Activated T-cell treated with anti-CD3 and anti-CD28 coated beads, Interleukin-2, amount 50 U/mL, for 1 hour (primary cell): ENCODE measurements at regions not wholly inside any gene's neighbourhood (a gene's known extent, or its start where the extent isn't known, plus 50 kb on each side); places are given as distances from the start of the nearest gene placed in this dataset.
"Not testable (repeated sequence)": the region's sequence is repeated elsewhere in the genome, so short reads cannot be mapped to it uniquely, and the experiment has no call there.

ENCODE experiments used
- DNase-seq: peaks from one replicate; pipeline ENCODE4 v3.0.0-alpha.2; 2020

GRCh38 chr1:121007755-121008154 lies 118.2 kb downstream of the PPIAL4A start:
- DNase-seq = not testable (repeated sequence)

DNA sequence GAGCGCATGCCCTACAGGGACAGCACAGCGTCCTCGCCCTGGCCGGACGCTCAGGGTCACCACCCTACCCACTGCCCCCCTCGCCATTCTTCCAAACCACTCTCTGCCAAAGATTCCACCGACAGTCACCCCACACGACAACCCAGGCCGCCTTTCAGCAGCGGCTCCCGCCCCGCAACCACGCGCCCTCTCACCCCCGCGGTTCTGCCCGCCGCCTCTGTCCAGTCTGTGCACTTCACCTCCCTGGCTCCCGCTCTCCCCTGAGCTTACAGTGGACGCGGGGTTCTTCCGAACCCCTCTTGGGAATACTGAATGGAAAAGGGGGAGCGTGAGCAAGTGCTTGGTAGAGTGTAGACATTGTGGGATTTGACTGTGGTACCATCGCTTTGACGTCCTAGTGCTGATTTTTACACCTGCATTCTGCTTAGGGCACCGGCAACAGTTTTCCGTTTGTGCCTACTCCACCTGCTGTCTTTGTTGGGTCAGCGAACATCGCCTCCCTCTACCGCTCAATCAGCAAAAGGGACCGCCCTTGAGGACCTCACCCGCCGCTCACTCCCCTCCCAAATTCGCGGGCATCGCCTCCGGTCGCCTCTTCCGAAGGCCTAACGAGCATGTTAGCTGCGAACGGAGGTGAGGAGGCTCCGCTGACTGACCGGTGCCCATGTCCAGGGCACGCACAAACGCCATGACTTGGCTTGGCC lies 119.1 kb downstream of the PPIAL4A start:
- DNase-seq = peak; percentile 44

DNA sequence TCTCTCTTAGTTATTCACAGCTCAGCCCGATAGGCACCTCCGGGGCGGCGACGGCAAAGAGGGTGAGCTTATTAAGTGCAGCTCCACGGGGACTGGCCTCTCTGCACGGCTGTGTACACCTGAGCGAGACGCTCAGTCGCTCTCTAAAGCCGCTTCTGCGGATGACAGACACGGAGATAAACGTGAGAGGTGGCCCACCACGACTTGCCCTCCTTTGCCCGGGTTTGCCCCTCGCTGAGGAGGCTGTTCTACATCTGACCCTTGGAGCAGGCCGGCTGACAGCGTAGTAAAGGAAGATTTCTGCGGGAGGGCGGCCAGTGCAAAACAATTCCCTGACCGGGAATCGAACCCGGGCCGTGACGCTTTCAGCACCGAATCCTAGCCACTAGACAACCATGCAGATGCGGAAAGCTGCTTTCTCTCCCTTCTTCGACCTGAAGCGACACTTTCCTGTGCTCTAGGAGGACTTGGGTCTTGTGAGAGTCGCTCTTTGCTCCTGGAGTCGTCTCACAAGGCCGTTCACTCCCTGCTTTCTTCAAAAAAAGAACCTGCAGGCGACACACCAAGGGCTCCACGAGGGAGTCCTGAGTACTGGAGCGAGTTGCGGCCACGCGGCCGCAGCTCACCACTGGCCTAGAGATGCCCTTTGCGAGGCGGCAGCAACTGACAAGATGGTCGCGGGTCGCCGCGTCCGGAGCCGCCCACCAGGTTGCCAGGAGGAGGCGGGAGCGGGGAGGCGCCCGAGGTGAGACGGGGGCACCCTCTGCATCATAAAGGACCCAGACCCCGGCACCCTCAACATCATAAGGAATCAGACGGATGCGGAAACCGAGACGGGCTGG lies 119.9 kb downstream of the PPIAL4A start:
- DNase-seq = peak; percentile 56

- DNase-seq = not testable (repeated sequence)
Measured at GRCh38 chr1:121010141-121010540, 120.6 kb downstream of the PPIAL4A start.

DNA sequence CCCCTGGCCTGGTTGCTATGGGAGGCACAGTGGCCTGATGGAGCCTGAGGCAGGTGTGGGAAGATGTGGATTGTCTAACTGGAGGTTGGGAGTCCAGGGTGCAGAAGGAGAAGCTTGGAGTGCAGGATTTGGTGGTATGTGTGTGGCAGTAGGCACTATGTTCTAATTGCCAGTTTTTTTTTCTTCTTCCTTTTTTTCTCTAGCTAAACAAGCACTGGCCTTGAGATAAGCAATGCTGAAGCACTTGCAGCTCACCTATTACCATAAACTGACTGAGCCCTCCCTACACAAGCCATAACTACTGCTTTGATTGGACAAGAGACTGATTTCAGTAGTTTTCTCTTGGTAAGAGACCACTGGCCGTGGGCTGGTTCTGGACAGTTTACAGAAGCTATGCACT lies 123.6 kb downstream of the PPIAL4A start:
- DNase-seq = not testable (repeated sequence)

GRCh38 chr1:121016182-121017028 lies 126.8 kb downstream of the PPIAL4A start:
- DNase-seq = not testable (repeated sequence)

- not testable (repeated sequence) for DNase-seq
Measured at GRCh38 chr1:121019715-121020349, 130.3 kb downstream of the PPIAL4A start.

DNA sequence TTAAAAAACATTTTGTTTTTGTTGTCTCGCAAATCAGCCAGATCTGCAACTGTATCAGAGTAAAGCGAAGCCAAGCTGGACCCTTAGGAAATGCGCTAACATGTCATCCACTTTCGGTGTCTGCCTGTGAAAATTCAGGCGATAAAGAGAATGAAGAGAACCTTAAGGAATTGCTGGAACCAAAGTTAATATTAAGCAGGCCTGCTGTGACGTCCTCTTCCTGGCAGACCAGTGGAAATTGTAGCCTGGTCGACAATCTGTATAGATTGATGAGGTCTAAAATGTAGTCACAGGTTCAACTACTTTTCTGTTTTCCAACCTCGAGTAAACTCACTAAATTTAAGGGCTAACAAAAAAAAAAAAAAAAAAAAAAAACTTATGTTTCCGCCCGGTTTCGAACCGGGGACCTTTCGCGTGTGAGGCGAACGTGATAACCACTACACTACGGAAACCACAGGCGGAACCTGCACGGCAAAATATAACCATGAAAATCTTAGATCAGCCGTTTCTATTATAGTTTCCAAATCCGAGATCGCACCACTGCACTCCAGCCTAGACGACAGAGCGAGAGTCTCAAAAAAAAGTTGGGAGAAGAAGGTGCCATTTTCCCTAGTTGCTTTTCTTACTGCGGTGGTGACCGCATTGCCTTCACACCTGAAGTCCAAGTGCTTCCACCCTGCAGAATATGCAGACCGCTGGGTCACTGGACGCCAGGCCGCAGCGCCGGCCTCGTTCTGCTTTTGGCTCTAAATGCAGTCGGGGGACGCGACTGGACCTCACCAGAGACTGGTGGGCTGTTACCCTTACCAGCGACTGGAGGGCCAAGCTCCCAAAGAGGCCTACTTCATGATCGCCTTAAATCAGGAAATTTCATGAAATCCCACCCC lies 131.0 kb downstream of the PPIAL4A start:
- not testable (repeated sequence) for DNase-seq

DNA sequence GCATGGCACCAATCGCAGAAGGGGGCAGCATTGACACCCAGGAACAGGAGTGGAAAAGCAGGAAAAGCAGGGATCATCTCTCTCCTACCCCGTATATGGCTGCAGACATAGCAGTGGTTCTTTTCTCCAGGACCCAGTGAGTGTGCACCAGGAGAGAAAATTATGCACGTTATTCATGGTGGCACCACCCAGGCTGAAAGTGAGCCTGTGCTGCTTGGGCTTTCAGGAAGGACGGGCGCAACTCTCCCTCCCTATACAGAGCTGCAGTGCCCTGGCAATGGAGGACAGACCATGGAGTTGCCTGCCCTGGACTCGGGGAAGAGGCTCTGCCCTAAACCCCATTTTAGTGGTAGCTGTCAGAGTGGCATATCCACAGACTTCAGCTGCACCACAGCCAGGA lies 132.1 kb downstream of the PPIAL4A start:
- DNase-seq = not testable (repeated sequence)

DNA sequence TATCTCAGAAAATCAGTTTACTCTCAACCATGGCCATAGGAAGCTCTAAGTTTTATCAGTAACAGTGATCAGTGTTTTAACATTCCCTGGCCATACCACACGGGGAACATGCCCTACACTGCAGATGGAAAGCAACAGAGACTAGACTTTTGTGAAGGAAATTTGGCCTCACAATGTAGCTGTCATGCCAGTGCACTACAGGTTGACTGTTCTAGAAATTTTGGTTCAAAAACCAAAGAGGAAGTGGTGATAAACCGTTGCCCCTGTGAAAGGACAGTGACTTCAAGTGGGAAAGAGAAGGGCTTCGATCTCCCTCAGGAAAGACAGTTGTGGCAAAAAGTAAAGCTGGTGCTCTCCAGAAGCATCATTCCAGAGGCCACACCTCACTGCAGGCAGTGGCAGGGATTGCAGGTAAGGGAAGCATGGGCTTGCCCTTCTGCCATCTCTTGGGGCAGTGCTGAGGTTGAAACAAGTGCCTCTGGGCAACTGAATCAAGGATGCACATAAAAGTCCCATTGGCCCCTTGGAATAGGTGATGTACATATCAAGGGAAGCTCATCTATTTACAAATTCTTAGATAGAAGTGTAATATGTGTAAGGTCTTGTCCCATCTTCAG lies 143.4 kb downstream of the PPIAL4A start:
- DNase-seq = not testable (repeated sequence)

- not testable (repeated sequence) for DNase-seq
Measured at GRCh38 chr1:121036792-121037191, 147.2 kb downstream of the PPIAL4A start.

DNA sequence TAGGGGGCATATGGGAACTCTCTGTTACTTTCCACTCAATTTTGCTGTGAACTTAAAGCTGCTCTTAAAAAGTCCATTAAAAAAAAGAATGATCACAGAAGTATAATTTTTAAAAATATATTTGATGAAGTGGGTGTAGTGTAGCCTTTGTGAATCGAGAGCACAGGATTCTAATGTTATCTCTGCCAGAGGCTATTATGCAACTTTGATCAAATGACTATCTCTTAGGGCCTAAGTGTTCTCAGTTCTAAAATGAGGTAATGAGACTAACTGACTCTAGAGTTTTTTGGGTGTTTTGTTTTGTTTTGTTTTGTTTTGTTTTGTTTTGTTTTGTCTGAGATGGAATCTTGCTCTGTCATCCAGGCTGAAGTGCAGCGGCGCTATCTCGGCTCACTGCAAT lies 143.2 kb downstream of the FAM72B start:
- not testable (repeated sequence) for DNase-seq

- DNase-seq = not testable (repeated sequence)
Measured at GRCh38 chr1:121041497-121041896, 142.6 kb downstream of the FAM72B start.

DNA sequence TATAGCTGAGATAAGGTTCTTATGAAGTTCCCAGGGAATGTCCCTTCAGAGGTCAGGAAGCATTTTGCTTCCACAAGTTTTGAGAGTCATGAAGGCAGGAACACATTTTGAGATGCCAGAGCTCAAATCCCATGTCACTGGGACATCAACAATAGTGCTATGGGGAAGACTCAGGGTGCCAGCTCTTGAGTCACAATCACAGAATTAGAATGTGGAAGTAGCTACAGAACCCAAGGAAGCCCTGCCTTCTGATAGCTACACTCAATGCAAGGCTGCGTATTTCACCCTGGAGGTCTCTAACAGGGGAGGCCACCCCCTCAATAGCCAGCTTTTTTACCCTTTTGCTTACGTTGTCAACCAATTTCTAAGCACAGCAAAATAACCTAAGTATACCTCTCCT lies 141.3 kb downstream of the FAM72B start:
- not testable (repeated sequence) for DNase-seq

DNA sequence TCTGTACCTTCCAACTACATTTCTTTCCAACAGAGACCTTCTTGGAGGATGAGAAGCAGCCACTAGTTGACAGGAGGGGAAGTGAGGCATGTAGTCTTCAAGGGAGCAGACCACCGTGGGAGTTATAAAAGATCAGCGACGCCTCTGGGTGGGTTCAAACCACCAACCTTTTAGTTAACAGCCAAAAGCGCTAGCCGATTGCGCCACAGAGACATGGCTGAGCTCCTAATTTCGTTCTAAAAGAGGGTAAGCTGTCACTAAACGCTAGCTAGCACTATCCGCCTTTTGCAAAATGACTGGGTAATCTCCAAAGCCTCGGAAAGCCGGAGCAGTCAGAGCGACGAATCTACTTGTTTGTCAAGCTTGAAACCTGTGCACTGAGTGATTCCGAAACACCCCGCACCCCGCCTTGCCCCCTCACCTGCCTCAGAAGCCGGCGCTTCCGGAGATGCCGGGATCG lies 135.8 kb downstream of the FAM72B start:
- not testable (repeated sequence) for DNase-seq

DNA sequence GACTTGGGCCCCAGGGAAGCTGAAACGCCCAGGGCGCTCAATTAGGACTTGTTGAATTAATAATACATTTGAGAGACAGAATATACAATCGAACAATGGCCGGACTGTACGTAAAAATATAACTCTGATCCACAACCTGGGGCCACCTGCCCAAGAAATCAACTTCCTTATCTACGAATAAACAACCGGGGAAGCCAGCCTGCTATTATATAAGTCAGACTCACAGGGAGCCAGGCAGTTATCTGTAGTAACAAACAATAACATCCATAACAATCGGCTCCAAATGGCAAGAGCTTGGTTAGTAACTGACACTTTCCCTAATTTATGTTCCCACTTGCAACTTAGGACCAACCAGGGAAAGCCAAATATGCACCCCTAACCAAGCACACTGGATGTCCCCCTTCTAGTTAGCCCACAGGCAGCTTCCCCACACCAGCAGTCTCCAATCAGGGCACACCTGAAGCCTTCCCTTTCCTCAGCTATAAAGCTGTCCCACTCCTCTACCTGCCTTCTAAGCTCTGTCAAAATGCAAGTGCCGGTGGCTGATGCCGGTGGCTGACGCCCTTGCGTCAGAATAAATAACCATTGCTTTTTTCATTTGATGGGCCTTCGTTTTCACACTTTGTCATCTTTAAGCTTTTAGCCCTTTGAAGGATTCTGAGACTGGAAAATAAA lies 135.2 kb downstream of the FAM72B start:
- not testable (repeated sequence) for DNase-seq

GRCh38 chr1:121050097-121050496 lies 134.0 kb downstream of the FAM72B start:
- not testable (repeated sequence) for DNase-seq

DNA sequence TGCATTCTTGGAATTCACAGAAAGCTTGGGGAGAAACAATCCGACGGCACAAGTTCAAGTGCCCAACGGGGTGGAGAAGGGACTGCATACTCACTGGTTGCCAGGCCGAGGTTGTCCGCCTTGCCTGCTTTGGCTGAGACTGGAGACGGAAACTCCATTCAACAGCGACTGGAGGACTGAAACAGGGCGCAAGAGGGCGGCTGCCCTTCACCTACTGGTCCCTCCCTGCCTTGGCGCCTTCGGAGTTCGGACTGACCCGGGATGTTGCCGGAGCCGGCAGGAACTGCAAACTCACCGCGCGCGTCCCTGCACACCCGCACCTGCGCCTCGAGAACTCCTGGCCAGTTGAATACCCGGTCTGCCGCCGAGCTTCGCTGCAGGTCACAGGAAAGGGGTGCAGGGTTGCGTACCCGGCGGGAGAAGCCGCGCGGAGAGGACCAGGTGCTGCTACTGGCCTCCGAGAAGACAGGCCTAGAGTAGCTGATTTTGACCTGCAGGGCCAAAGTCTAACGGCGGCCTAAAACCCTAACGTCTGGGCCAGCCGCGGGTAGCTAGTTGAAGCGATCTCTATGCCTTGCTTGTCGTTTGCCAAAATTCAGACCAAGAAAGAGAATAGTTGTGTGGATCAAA lies 132.9 kb downstream of the FAM72B start:
- DNase-seq = not testable (repeated sequence)

DNA sequence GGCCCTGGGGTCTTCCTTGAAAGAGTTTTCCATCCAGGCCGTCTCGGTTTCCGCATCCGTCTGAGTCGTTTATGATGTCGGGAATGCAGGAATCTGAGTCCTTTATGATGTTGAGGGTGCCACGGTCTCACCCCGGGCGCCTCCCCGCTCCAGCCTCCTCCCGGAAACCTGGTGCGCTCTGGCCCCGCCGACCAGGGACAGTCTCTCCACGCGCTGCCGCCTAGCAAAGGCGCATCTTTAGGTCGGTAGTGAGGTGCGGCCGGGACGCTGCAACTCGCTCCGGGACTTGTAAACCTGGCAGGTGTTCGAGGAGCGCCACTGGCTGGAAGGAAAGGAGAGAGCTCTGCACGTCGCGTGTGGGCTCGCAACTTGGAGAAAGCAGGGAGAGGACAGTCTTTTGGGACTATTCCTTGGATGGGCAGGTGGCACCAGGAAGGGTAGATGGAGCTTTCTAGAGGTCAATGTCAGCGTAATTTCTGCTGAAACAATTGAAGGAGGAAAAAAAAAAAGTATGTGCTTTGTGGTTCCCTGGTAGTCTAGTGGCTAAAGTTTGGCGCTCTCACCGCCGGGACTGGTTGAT lies 132.0 kb downstream of the FAM72B start:
- DNase-seq = not testable (repeated sequence)
